ENCODE measurements at regions not wholly inside any gene's neighbourhood (a gene's known extent, or its start where the extent isn't known, plus 50 kb on each side); places are given as distances from the start of the nearest gene placed in this dataset.

DNA sequence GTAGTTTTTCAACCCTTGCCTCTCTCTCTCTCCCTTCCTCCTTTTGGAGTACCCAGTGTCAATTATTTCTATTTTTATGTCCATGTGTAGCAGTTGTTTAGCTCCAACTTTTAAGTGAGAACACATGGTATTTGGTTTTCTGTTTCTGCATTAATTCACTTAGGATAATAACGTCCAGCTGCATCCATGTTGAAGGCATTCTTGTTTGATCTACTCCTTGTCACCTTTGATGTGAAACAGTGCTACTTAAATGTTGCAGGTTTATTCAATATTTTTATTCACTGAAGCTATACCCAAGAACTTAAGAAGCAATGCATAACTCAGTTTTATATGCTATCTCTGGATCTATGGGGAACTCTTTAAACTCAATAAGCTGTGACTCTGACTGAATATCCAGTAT lies 465.2 kb upstream of the ADGRB3 start:
- TF ChIP-seq CEBPB (IDR thresholded peaks at IDR 0.05) (no peak), TEAD4 (IDR thresholded peaks at IDR 0.05) (no peak), CREB1 (IDR thresholded peaks at IDR 0.05; ENCODE audit: low read depth) (no peak), EGR1 (IDR thresholded peaks at IDR 0.05) (no peak), YY1 (IDR thresholded peaks at IDR 0.05; ENCODE audit: low read depth) (no peak), RAD21 (IDR thresholded peaks at IDR 0.05; ENCODE audit: low read depth) (no peak)
- TF ChIP-seq, protein P1, sequence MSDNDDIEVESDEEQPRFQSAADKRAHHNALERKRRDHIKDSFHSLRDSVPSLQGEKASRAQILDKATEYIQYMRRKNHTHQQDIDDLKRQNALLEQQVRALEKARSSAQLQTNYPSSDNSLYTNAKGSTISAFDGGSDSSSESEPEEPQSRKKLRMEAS (IDR thresholded peaks at IDR 0.05): no peak
- TF ChIP-seq, protein P2, sequence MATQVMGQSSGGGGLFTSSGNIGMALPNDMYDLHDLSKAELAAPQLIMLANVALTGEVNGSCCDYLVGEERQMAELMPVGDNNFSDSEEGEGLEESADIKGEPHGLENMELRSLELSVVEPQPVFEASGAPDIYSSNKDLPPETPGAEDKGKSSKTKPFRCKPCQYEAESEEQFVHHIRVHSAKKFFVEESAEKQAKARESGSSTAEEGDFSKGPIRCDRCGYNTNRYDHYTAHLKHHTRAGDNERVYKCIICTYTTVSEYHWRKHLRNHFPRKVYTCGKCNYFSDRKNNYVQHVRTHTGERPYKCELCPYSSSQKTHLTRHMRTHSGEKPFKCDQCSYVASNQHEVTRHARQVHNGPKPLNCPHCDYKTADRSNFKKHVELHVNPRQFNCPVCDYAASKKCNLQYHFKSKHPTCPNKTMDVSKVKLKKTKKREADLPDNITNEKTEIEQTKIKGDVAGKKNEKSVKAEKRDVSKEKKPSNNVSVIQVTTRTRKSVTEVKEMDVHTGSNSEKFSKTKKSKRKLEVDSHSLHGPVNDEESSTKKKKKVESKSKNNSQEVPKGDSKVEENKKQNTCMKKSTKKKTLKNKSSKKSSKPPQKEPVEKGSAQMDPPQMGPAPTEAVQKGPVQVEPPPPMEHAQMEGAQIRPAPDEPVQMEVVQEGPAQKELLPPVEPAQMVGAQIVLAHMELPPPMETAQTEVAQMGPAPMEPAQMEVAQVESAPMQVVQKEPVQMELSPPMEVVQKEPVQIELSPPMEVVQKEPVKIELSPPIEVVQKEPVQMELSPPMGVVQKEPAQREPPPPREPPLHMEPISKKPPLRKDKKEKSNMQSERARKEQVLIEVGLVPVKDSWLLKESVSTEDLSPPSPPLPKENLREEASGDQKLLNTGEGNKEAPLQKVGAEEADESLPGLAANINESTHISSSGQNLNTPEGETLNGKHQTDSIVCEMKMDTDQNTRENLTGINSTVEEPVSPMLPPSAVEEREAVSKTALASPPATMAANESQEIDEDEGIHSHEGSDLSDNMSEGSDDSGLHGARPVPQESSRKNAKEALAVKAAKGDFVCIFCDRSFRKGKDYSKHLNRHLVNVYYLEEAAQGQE (IDR thresholded peaks at IDR 0.05; ENCODE audit: low read depth): no peak
